OCI-LY7 (cell line): ENCODE measurements at regions not wholly inside any gene's neighbourhood (a gene's known extent, or its start where the extent isn't known, plus 50 kb on each side); places are given as distances from the start of the nearest gene placed in this dataset.

Source experiments
- EZH2phosphoT487 ChIP-seq: fragments of 200-600 bp; sonication (generic); IDR thresholded peaks from 2 replicates; pipeline ENCODE4 v1.6.1; 2018; ENCODE audit warnings: low read depth, borderline replicate concordance, mild to moderate bottlenecking, mixed run types, antibody characterized with exemption, low read length, moderate library complexity, mixed read lengths
- TF ChIP-seq, protein P1 (sequence below): fragments of 200-600 bp; sonication (generic); conservative IDR thresholded peaks from 2 replicates; pipeline ENCODE4 v1.5.1; 2014; ENCODE audit warnings: mild to moderate bottlenecking, antibody characterized with exemption, low read length, moderate library complexity, mixed read lengths

GRCh38 chr11:23673366-23673765, 813.1 kb upstream of the CCDC179 start:
- TF ChIP-seq, protein P1, sequence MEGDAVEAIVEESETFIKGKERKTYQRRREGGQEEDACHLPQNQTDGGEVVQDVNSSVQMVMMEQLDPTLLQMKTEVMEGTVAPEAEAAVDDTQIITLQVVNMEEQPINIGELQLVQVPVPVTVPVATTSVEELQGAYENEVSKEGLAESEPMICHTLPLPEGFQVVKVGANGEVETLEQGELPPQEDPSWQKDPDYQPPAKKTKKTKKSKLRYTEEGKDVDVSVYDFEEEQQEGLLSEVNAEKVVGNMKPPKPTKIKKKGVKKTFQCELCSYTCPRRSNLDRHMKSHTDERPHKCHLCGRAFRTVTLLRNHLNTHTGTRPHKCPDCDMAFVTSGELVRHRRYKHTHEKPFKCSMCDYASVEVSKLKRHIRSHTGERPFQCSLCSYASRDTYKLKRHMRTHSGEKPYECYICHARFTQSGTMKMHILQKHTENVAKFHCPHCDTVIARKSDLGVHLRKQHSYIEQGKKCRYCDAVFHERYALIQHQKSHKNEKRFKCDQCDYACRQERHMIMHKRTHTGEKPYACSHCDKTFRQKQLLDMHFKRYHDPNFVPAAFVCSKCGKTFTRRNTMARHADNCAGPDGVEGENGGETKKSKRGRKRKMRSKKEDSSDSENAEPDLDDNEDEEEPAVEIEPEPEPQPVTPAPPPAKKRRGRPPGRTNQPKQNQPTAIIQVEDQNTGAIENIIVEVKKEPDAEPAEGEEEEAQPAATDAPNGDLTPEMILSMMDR, result no peak
- no peak for TF ChIP-seq EZH2phosphoT487
